HG02678 (cell line): ENCODE measurements at regions not wholly inside any gene's neighbourhood (a gene's known extent, or its start where the extent isn't known, plus 50 kb on each side); places are given as distances from the start of the nearest gene placed in this dataset.
A peak's percentile ranks its signal among the peaks of the same experiment; 100 is the strongest.

Source experiments
- ATAC-seq: cut with Tn5 transposase; IDR thresholded peaks from one replicate; pipeline ENCODE4 v1.9.1; 2021; ENCODE audit warnings: mild to moderate bottlenecking, moderate library complexity; ENCODE audit not compliant: unreplicated experiment

DNA sequence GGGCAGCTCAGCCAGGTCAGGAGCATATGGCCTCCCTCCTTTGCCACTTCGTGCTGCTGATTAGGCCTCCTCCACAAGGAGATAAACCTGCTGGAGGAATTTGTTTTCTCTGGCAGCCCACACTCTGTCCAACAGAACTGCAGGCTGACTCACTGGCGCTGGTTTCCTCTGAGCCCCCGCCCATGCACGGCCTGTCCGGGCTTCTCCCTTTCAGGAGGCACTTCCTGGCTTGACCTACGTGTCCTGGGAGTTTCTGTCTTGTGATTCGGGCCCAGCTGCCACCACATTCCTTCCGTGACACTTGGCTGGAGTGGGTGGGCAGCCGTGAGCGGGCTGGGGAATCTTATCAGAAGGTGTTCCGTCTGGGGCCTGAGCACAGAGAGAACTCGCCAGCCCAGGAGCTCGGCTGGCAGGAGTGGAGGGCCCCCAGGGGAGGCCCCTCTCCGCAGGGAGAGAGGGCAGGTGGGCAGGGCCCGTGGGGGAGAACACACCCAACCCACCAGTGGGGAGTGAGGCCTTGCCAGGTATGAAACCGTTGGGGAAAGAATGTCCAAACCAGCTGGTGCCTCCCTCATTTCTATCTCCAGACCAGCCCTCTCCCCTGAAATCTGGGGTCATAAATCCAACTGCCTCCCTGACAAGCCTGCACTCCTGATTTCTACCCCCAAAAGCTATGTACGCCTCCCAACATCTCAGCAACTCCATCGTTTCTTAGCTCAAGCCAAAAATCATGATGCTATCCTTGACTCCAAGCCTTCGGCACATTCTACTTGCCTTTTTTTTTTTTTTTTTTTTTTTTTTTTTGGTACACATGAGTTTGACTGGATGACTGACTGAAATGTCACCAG lies 110.6 kb upstream of the MEF2A start:
- ATAC-seq: no peak

- no peak for ATAC-seq
Observed at GRCh38 chr15:99455789-99456160, 110.0 kb upstream of the MEF2A start.

- no peak for ATAC-seq
Observed at GRCh38 chr15:99464137-99464536, 101.6 kb upstream of the MEF2A start.

DNA sequence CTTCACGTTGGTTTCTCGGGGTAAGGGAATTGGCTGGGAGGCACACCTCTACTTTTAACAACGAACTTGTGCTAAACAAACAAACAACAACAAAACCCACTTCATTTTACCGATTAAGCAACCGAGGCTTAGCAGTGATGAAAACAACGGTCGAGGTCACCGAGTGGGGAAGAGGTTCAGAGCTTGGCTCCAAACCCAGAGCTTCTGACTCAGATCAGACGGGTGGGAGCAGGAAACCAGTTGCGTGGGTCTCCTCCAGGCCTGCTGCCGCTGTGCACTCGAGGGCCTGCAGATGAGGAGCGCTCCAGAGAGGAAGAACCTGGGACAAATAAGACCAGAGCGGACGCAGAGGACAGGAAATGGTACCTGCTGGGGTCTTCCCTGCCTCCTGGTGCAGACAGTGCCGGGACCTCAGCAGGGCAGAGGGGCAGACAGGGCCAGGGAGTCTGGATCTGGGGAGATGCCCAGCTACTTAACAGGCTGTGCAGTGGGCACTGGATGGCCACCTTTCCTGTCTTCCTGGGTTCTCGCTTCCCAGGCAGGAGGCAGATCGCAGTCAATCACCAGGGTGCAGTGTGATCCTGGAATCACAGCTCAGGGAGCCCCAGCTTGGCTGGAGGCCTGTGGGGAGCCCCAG lies 99.0 kb upstream of the MEF2A start:
- no peak for ATAC-seq

DNA sequence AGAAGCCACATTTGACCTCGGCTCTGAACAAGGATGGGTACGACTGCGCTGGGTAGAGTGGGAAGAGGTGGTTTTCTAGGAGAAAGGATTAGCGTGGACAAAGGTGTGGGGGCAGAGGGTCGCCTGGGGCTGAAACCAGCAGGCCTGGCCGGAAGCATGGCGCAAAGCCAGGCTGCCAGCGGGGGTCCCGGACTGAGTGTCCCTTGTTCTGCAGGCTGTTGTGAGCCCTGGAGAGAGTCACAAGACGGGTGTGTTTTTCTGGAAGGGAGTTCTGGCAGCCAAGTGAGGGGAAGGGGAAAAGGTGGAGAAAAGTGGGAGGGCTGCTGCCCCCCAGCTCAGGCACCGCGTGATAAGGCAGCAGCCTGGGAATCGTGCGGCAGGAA lies 98.5 kb upstream of the MEF2A start:
- no peak for ATAC-seq

GRCh38 chr15:99467853-99468464 lies 97.8 kb upstream of the MEF2A start:
- no peak for ATAC-seq

DNA sequence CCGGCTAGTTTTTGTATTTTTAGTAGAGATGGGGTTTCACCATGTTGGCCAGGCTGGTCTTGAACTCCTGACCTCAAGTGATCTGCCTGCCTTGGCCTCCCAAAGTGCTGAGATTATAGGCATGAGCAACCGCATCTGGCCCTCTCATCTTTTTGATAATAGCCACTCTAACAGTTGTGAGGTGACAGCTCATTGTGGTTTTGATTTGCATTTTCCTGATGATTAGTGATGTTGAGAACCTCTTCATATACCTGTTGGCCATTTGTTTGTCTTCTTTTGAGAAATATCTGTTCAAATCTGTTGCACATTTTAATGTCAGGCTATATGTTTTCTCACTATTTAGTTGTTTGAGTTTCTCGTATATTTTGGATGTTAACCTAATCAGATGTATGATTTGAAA lies 95.6 kb upstream of the MEF2A start:
- ATAC-seq: peak; percentile 51

GRCh38 chr15:99472416-99473145 lies 93.2 kb upstream of the MEF2A start:
- no peak for ATAC-seq

DNA sequence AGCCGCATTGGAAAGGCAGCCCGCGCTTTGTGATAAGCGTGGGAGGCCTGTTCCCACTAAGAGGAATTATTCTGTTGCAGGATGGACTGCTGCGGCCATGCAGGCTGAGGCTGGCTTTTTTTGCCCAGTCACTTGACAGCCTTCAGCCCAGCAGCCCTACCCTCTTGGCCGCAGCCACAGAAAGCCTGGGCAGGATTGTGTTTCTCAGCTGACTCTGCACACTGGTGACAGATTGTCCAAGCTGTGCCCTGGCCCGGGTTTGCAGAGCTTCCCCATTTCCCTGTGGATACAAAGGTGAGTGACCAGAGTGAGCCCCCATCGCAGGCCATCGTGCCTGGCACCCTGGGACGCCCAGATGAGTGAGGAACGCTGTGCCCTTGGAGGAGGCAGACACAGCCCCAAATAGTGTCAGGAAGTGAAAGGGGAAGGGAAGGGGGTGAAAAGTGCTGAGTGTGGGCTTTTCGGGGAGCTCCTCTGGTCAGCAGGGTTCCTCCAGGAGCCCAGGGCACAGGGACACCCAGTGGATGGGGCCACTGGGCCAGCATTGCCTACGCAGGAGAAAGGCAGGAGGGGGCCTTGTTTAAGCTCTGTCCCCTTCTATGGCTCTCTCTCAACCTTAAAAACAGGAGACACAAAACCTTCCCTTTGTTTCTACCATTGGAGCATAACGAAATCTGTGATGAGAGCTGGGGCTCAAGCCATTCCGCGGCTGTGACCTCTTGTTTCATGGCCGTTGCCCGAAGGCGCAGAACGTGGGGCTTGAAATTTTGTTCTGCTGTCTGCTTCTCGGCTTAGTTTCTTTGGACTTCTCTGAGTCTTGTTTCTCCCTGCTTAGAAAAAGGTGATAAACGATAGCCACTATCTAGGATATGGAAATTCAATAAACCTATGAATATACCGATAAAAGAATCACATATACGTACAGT lies 91.5 kb upstream of the MEF2A start:
- no peak for ATAC-seq

DNA sequence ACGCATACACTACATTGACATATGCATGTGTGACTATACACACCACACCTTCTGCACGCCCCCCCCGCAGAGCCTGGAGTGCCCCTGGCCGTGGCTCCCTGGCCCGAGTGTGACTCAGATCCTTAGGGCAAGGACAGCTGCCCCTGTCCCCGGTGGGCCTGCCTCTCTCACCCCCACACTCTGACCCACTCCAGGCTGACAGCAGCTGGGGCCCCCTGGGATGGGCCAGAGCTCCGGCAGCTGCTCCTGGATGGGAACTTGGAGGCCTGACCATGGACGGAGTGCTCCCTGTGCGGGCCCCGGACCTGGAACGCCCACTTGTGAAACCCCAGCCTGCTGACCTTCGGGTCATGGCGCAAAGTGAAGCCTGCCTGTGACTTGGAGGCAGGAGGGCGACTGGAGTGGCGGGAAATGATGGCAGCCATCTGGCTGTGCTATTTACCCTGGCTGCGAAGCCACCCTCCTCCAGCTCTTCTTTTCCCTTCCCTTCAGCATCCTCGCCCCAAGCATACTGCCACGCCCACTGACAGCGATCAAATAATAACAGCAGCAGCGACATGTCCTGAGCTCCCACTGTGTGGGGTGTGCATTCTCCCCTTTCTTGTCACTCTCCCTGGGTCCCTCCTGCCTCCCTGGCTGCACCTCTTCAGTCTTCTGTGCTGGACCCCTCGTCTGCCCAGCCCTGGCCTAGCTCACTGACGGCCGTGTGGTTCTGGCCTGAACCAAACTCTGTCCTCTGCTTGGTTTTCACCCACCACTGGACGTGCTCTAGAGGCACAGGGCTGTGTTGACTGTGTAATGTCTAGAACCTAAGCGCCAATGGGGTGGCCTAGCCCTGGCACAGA lies 90.7 kb upstream of the MEF2A start:
- ATAC-seq: no peak

DNA sequence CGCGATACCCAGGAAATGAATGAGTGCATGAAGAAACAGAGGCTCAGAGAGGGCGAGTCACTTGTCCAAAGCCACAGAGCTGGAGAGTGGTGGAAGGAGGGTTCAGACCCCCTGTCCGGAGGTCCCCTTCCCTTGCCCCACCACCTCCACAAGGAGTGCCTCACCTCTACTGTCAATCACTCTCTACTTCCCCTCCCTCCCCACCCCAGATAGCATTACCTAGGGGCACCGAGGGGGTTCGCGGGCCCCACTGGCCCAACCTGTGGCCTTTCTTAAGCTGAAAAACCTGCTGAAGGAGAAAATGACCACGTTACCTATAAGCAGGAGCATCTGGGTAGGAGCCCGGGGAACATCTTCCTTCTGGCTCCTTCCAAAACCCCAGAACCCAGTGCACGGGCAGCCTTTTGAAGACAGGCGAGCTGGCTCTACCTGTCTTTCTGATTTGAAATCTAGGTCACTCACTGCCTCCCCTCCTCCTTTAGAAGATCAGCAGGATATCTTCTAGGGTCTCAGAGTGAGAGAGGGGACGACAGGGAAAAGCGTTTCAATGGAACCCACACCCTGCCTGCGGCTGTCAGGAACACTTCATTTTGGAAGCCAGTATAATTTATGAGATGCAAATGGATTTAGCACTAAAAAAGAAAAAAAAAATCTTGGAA lies 89.9 kb upstream of the MEF2A start:
- ATAC-seq: no peak

- peak; percentile 68 for ATAC-seq
Observed at GRCh38 chr15:99476413-99477222, 89.2 kb upstream of the MEF2A start.

- ATAC-seq: no peak
Observed at GRCh38 chr15:99477791-99478471, 87.9 kb upstream of the MEF2A start.

DNA sequence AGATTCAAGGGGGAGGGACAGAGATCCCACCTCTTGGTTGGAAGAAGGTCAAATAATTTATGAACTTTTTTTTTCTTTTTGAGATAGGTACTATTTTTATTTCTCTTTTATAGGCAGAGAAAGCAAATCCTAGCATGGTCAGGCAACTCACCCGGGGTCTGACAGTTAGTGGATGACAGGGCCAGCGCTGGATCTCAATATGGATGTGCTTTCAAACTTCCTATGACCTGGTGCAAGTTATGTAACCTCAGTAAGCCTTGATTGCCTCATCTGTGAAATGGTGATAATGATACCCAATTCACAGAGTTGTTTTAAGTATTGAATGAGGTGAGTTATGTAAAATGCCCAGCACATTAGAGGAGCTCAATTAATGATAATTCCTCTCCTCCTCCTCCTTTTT lies 86.8 kb upstream of the MEF2A start:
- no peak for ATAC-seq

- no peak for ATAC-seq
Observed at GRCh38 chr15:99480016-99480810, 85.6 kb upstream of the MEF2A start.

DNA sequence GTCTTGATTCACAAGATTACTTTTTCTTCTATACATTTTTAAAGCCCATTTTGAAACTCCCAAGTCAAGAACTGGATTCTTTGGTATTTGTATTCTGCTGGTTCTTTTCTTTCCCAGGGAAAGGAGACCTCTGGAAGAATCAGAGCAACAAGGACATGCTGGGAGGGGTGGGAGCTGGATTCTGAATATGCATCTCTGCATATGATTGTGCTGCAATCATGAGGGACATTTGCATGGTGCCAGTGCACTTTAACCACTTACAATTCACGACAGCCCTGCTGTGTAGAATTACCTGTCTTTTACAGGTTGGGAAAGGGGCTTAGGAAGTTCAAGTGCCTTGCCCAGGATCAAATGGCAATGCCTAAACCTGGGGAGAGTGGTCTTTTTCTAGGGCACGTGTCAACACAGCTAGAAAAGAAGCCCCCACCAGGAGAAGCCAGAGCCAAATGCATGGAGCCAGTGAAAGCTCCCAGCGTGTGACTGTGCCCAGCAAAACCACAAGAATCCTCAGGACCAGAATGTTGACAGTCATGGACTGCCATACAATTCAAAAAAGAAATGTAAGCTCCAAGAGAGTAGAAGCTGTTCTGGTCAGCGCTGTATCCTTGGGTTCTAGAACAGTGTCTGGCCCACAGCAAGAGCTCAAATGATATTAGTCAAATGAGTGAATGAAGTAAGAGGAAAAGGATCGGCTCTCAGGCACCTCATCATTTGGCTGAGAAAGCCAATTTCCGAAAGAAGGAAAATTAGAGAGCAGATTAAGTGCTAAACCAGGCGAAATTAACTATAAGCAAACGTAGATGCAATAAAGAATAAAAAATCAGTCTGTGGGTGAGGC lies 84.5 kb upstream of the MEF2A start:
- no peak for ATAC-seq
